CMK (cell line): ENCODE measurements at regions not wholly inside any gene's neighbourhood (a gene's known extent, or its start where the extent isn't known, plus 50 kb on each side); places are given as distances from the start of the nearest gene placed in this dataset.

Experiments
- DNase-seq: peaks from one replicate; pipeline ENCODE4 v3.0.0-alpha.2; 2010; ENCODE audit warnings: low read depth

GRCh38 chr6:168722397-168722796 lies 281.4 kb downstream of the SMOC2 start:
- no peak for DNase-seq

GRCh38 chr6:168721571-168721970 lies 280.6 kb downstream of the SMOC2 start:
- DNase-seq, result no peak

GRCh38 chr6:168719901-168720300 lies 278.9 kb downstream of the SMOC2 start:
- DNase-seq, result no peak

GRCh38 chr6:168718821-168719475 lies 278.0 kb downstream of the SMOC2 start:
- no peak for DNase-seq
